Liver (tissue), 7 donors: ENCODE measurements at regions not wholly inside any gene's neighbourhood (a gene's known extent, or its start where the extent isn't known, plus 50 kb on each side); places are given as distances from the start of the nearest gene placed in this dataset.

Source experiments
- DNase-seq: peaks from one replicate; pipeline ENCODE4 v3.0.0-alpha.2; 2017; ENCODE audit warnings: low spot score
- H3K27ac ChIP-seq, 2 donors: one replicate each; pipeline ENCODE4 v1.7.0; 2013; ENCODE audit warnings: inconsistent platforms in 2 of 2, low read length in 2 of 2, control low read depth in 1 of 2, low read depth in 1 of 2, mild to moderate bottlenecking in 1 of 2
- H3K27me3 ChIP-seq, 4 donors: one replicate each; pipeline versions ENCODE4 v1.6.1 to v1.7.0; 2013; ENCODE audit warnings: low read length in 3 of 4, inconsistent platforms in 1 of 4, mild to moderate bottlenecking in 1 of 4, moderate library complexity in 1 of 4; ENCODE audit not compliant: control insufficient read depth in 4 of 4, insufficient read depth in 4 of 4
- H3K36me3 ChIP-seq, 4 donors: one replicate each; pipeline versions ENCODE4 v1.6.1 to v1.7.0; 2013; ENCODE audit warnings: low read length in 3 of 4, mild to moderate bottlenecking in 3 of 4, low read depth in 1 of 4, moderate library complexity in 1 of 4; ENCODE audit not compliant: control insufficient read depth in 4 of 4, insufficient read depth in 3 of 4
- H3K4me1 ChIP-seq, 4 donors: one replicate each; pipeline versions ENCODE4 v1.6.1 to v1.7.0; 2013; ENCODE audit warnings: low read length in 3 of 4, mild to moderate bottlenecking in 3 of 4, moderate library complexity in 1 of 4; ENCODE audit not compliant: control insufficient read depth in 4 of 4, insufficient read depth in 4 of 4
- H3K4me3 ChIP-seq, 3 donors: one replicate each; pipeline versions ENCODE4 v1.6.1 to v1.7.0; 2013; ENCODE audit warnings: low read length in 3 of 3, control low read depth in 1 of 3, low read depth in 1 of 3, mild to moderate bottlenecking in 1 of 3
- H3K9ac ChIP-seq, 2 donors: one replicate each; pipeline ENCODE4 v1.7.0; 2013; ENCODE audit warnings: low read length in 2 of 2, mild to moderate bottlenecking in 2 of 2, moderate library complexity in 2 of 2, control low read depth in 1 of 2, low read depth in 1 of 2
- H3K9me3 ChIP-seq, 4 donors: one replicate each; pipeline versions ENCODE4 v1.6.1 to v1.7.0; 2013; ENCODE audit warnings: low read length in 3 of 4; ENCODE audit not compliant: control insufficient read depth in 4 of 4
- EGR1 ChIP-seq, 2 donors: IDR thresholded peaks; 2 replicates each; pipeline ENCODE4 v1.6.1; 2016 to 2018; ENCODE audit warnings: antibody characterized with exemption in 2 of 2, low read depth in 2 of 2
- FOXA1 ChIP-seq: IDR thresholded peaks from 2 replicates; pipeline ENCODE4 v1.6.1; 2016; ENCODE audit warnings: antibody characterized with exemption
- FOXA2 ChIP-seq: IDR thresholded peaks from 2 replicates; pipeline ENCODE4 v1.6.1; 2016; ENCODE audit warnings: antibody characterized with exemption
- GABPA ChIP-seq, 2 donors: IDR thresholded peaks in 1 of 2; conservative IDR thresholded peaks in 1 of 2; 2 replicates each; pipeline ENCODE4 v1.6.1; 2016; ENCODE audit warnings: antibody characterized with exemption in 2 of 2, mild to moderate bottlenecking in 1 of 2, moderate library complexity in 1 of 2
- HNF4A ChIP-seq, 2 donors: conservative IDR thresholded peaks; 2 replicates each; pipeline ENCODE4 v1.6.1; 2016; ENCODE audit warnings: antibody characterized with exemption in 2 of 2, mild to moderate bottlenecking in 2 of 2
- HNF4G ChIP-seq: IDR thresholded peaks from 2 replicates; pipeline ENCODE4 v1.6.1; 2016; ENCODE audit warnings: antibody characterized with exemption
- JUND ChIP-seq, 2 donors: IDR thresholded peaks; 2 replicates each; pipeline ENCODE4 v1.6.1; 2016; ENCODE audit warnings: antibody characterized with exemption in 2 of 2
- MAX ChIP-seq: IDR thresholded peaks from 2 replicates; pipeline ENCODE4 v1.6.1; 2016; ENCODE audit warnings: antibody characterized with exemption
- NR2F2 ChIP-seq: IDR thresholded peaks from 2 replicates; pipeline ENCODE4 v1.6.1; 2016; ENCODE audit warnings: antibody characterized with exemption
- RAD21 ChIP-seq, 2 donors: IDR thresholded peaks; 2 replicates each; pipeline ENCODE4 v1.6.1; 2016; ENCODE audit warnings: antibody characterized with exemption in 2 of 2, mild to moderate bottlenecking in 2 of 2
- SP1 ChIP-seq: IDR thresholded peaks from 2 replicates; pipeline ENCODE4 v1.6.1; 2018; ENCODE audit warnings: antibody characterized with exemption, mild to moderate bottlenecking
- YY1 ChIP-seq: IDR thresholded peaks from 2 replicates; pipeline ENCODE4 v1.6.1; 2016; ENCODE audit warnings: antibody characterized with exemption, mild to moderate bottlenecking
- ZBTB33 ChIP-seq: IDR thresholded peaks from 2 replicates; pipeline ENCODE4 v1.6.1; 2016; ENCODE audit warnings: antibody characterized with exemption
- WGBS: extraction: QIAGEN DNeasy Blood & Tissue Kit; methylation state at CpG from one replicate; pipeline ENCODE4 v1.1.7; 2013; 5-methylcytosine and 5-hydroxymethylcytosine counted together
- donor health status: healthy.
- donor health status: healthy.
- donor health status: healthy.
- donor health status: healthy.

GRCh38 chr5:52638732-52639131 lies 149.0 kb upstream of the ITGA1 start:
- WGBS, result 25% methylated on average over 1 of the region's 1 CpG
- no peak overlapping the region for H3K27ac ChIP-seq
- H3K9me3 ChIP-seq, result no peaks in the 10 kb centered on the region
- no peak overlapping the region for H3K9ac ChIP-seq
- H3K4me3 ChIP-seq, result no peak overlapping the region
- no peak for TF ChIP-seq YY1
- H3K4me1 ChIP-seq, result no peaks in the 10 kb centered on the region
- no peak for DNase-seq
- H3K27me3 ChIP-seq, result no peaks in the 10 kb centered on the region
- H3K36me3 ChIP-seq, result no peaks in the 10 kb centered on the region

- Histone ChIP-seq H3K27ac (no peak overlapping the region), H3K9me3 (no peaks in the 10 kb centered on the region), H3K9ac (no peak overlapping the region), H3K4me3 (no peak overlapping the region), H3K27me3 (peaks cover 0 to 2% (median 0%) of the 10 kb centered on the region in 4 donors), H3K4me1 (no peaks in the 10 kb centered on the region), H3K36me3 (no peaks in the 10 kb centered on the region)
- DNase-seq, result no peak
- no peak for TF ChIP-seq HNF4G
- no peak for TF ChIP-seq ZBTB33
- TF ChIP-seq FOXA1, result no peak
- TF ChIP-seq RAD21 (IDR thresholded peaks at IDR 0.05), result no peak
- TF ChIP-seq FOXA2, result no peak
- no peak for TF ChIP-seq EGR1 (IDR thresholded peaks at IDR 0.05; ENCODE audit: low read depth in 2 of 2)
- WGBS, result 84% methylated on average over 2 of the region's 2 CpGs
Measured at GRCh38 chr5:52648726-52649125, 139.0 kb upstream of the ITGA1 start.

- no peak overlapping the region for H3K4me3 ChIP-seq
- H3K27ac ChIP-seq, result no peak overlapping the region
- no peak for DNase-seq
- no peaks in the 10 kb centered on the region for H3K4me1 ChIP-seq
- H3K9ac ChIP-seq, result no peak overlapping the region
- no peaks in the 10 kb centered on the region for H3K9me3 ChIP-seq
- no peak for TF ChIP-seq FOXA2
- TF ChIP-seq GABPA (IDR thresholded peaks at IDR 0.05 in 1 of 2, conservative IDR thresholded peaks at IDR 0.05 in 1 of 2), result no peak
- TF ChIP-seq HNF4A (conservative IDR thresholded peaks at IDR 0.05), result no peak
- no peak for TF ChIP-seq MAX
- no peak for TF ChIP-seq JUND (IDR thresholded peaks at IDR 0.05)
- TF ChIP-seq YY1, result no peak
- no peaks in the 10 kb centered on the region for H3K36me3 ChIP-seq
- peaks cover 0 to 5% (median under 1%) of the 10 kb centered on the region in 4 donors for H3K27me3 ChIP-seq
- WGBS, result 65% methylated on average over 1 of the region's 1 CpG
Measured at GRCh38 chr5:52655163-52655562, 132.6 kb upstream of the ITGA1 start.

GRCh38 chr5:52656569-52657246 lies 131.0 kb upstream of the ITGA1 start:
- Histone ChIP-seq H3K27ac (no peak overlapping the region), H3K36me3 (no peaks in the 10 kb centered on the region), H3K9ac (no peak overlapping the region), H3K27me3 (peaks cover 0 to 5% (median under 1%) of the 10 kb centered on the region in 4 donors), H3K9me3 (no peaks in the 10 kb centered on the region), H3K4me1 (no peaks in the 10 kb centered on the region), H3K4me3 (no peak overlapping the region)
- WGBS, result 44% methylated on average over 4 of the region's 4 CpGs
- no peak for DNase-seq
- TF ChIP-seq GABPA (IDR thresholded peaks at IDR 0.05 in 1 of 2, conservative IDR thresholded peaks at IDR 0.05 in 1 of 2), result no peak
- TF ChIP-seq NR2F2, result no peak
- TF ChIP-seq SP1, result no peak
